Endodermal cell (in vitro differentiated cells): ENCODE measurements at regions not wholly inside any gene's neighbourhood (a gene's known extent, or its start where the extent isn't known, plus 50 kb on each side); places are given as distances from the start of the nearest gene placed in this dataset.

ENCODE experiments used
- DNase-seq: peaks from one replicate; pipeline ENCODE4 v3.0.0-alpha.2; 2017
- H3K27ac ChIP-seq: 2 replicates; pipeline ENCODE4 v1.5.1; 2013; ENCODE audit warnings: mild to moderate bottlenecking, low read depth, low read length, moderate library complexity
- H3K27me3 ChIP-seq: 2 replicates; pipeline ENCODE4 v1.6.1; 2013; ENCODE audit warnings: mild to moderate bottlenecking, low read length, moderate library complexity; ENCODE audit not compliant: insufficient read depth, control insufficient read depth, poor library complexity, severe bottlenecking
- H3K36me3 ChIP-seq: 2 replicates; pipeline ENCODE4 v1.7.0; 2013; ENCODE audit warnings: mild to moderate bottlenecking, low read length, moderate library complexity; ENCODE audit not compliant: control insufficient read depth, insufficient read depth
- H3K4me1 ChIP-seq: one replicate; pipeline ENCODE4 v1.7.0; 2013; ENCODE audit warnings: low read length; ENCODE audit not compliant: control insufficient read depth, insufficient read depth
- H3K4me3 ChIP-seq: 2 replicates; pipeline ENCODE4 v1.5.1; 2013; ENCODE audit warnings: mild to moderate bottlenecking, low read length, moderate library complexity
- H3K9ac ChIP-seq: 2 replicates; pipeline ENCODE4 v1.6.1; 2013; ENCODE audit warnings: mild to moderate bottlenecking, low read length, moderate library complexity; ENCODE audit not compliant: poor library complexity, severe bottlenecking; ENCODE audit errors: extremely low read depth
- H3K9me3 ChIP-seq: 2 replicates; pipeline ENCODE4 v1.6.1; 2013; ENCODE audit warnings: mild to moderate bottlenecking, low read length, moderate library complexity; ENCODE audit not compliant: control insufficient read depth
- H3K27ac Mint-ChIP-seq: 2 replicates; pipeline ENCODE4 v1.8.0; 2020; ENCODE audit warnings: mixed read lengths
- H3K27me3 Mint-ChIP-seq: 2 replicates; pipeline ENCODE4 v1.8.0; 2021; ENCODE audit warnings: mild to moderate bottlenecking, mixed read lengths; ENCODE audit not compliant: insufficient read depth
- H3K36me3 Mint-ChIP-seq: 2 replicates; pipeline ENCODE4 v1.8.0; 2020; ENCODE audit warnings: low read depth, mixed read lengths
- H3K4me1 Mint-ChIP-seq: 2 replicates; pipeline ENCODE4 v1.8.0; 2020; ENCODE audit warnings: mixed read lengths
- H3K4me3 Mint-ChIP-seq: 2 replicates; pipeline ENCODE4 v1.8.0; 2020; ENCODE audit warnings: mild to moderate bottlenecking, moderate library complexity, mixed read lengths
- H3K9me3 Mint-ChIP-seq: 2 replicates; pipeline ENCODE4 v1.8.0; 2020; ENCODE audit warnings: mild to moderate bottlenecking, mixed read lengths
- CTCF ChIP-seq: fragments of 200-600 bp; sonication (generic); conservative IDR thresholded peaks from 2 replicates; pipeline ENCODE4 v1.5.0; 2021; ENCODE audit warnings: antibody characterized with exemption, mild to moderate bottlenecking
- WGBS, 2 experiments: methylation state at CpG; one replicate each; pipeline versions ENCODE4 v1.1.5 to v1.1.7; 2013; ENCODE audit warnings: missing lambda C conversion rate in 2 of 2, mixed read lengths in 1 of 2; ENCODE audit not compliant: insufficient coverage in 1 of 2, insufficient read length in 1 of 2; 5-methylcytosine and 5-hydroxymethylcytosine counted together

- DNase-seq: no peak
- Mint-ChIP-seq H3K4me1 (no peaks in the 10 kb centered on the region), H3K27me3 (no peaks in the 10 kb centered on the region), H3K4me3 (no peak overlapping the region), H3K9me3 (peaks cover 2% of the 10 kb centered on the region), H3K27ac (no peak overlapping the region), H3K36me3 (peaks cover 5% of the 10 kb centered on the region)
- no peaks in the 10 kb centered on the region for H3K27me3 ChIP-seq
- no peak overlapping the region for H3K27ac ChIP-seq
- TF ChIP-seq CTCF: no peak
- no peak overlapping the region for H3K4me3 ChIP-seq
- no peaks in the 10 kb centered on the region for H3K4me1 ChIP-seq
- H3K9me3 ChIP-seq: no peaks in the 10 kb centered on the region
- H3K9ac ChIP-seq: no peak overlapping the region
- no peaks in the 10 kb centered on the region for H3K36me3 ChIP-seq
- 92 to 100% methylated on average over 4 of the region's 4 CpGs for WGBS, 2 experiments
Observed at GRCh38 chr20:19908576-19908975, 108.6 kb upstream of the NAA20 start.

- Mint-ChIP-seq H3K4me3 (no peak overlapping the region), H3K36me3 (peaks cover 5% of the 10 kb centered on the region), H3K9me3 (peaks cover 2% of the 10 kb centered on the region), H3K27ac (no peak overlapping the region), H3K27me3 (no peaks in the 10 kb centered on the region), H3K4me1 (no peaks in the 10 kb centered on the region)
- Histone ChIP-seq H3K4me3 (no peak overlapping the region), H3K9ac (no peak overlapping the region), H3K4me1 (no peaks in the 10 kb centered on the region), H3K9me3 (no peaks in the 10 kb centered on the region), H3K27me3 (no peaks in the 10 kb centered on the region), H3K36me3 (no peaks in the 10 kb centered on the region), H3K27ac (no peak overlapping the region)
- no peak for TF ChIP-seq CTCF
- no peak for DNase-seq
- 83 to 100% methylated on average over 2 to 4 of the region's 4 CpGs for WGBS, 2 experiments
Observed at GRCh38 chr20:19909725-19910124, 107.4 kb upstream of the NAA20 start.

GRCh38 chr20:19911810-19912382, 105.3 kb upstream of the NAA20 start:
- no peak overlapping the region for H3K27ac ChIP-seq
- no peaks in the 10 kb centered on the region for H3K9me3 ChIP-seq
- no peak overlapping the region for H3K9ac ChIP-seq
- no peak for DNase-seq
- no peaks in the 10 kb centered on the region for H3K4me1 ChIP-seq
- Mint-ChIP-seq H3K9me3 (peaks cover 2% of the 10 kb centered on the region), H3K27ac (no peak overlapping the region), H3K27me3 (peaks cover 1% of the 10 kb centered on the region), H3K4me3 (no peak overlapping the region), H3K4me1 (no peaks in the 10 kb centered on the region), H3K36me3 (peaks cover 5% of the 10 kb centered on the region)
- WGBS, 2 experiments: 80 to 93% methylated on average over 3 to 4 of the region's 4 CpGs
- TF ChIP-seq CTCF: no peak
- no peaks in the 10 kb centered on the region for H3K27me3 ChIP-seq
- no peak overlapping the region for H3K4me3 ChIP-seq
- H3K36me3 ChIP-seq: no peaks in the 10 kb centered on the region
